HEK293 (cell line): ENCODE measurements at regions not wholly inside any gene's neighbourhood (a gene's known extent, or its start where the extent isn't known, plus 50 kb on each side); places are given as distances from the start of the nearest gene placed in this dataset.

ENCODE experiments used
- CTCF ChIA-PET: fragments of 350-600 bp; formaldehyde crosslinking; extraction: SDS; loops from one replicate; lab custom pipeline; 2021; ENCODE audit warnings: antibody characterized with exemption; lab: Yijun Ruan, JAX
- POLR2A ChIA-PET: fragments of 300-600 bp; formaldehyde crosslinking; extraction: SDS; loops from one replicate; lab custom pipeline; 2020; ENCODE audit warnings: antibody characterized with exemption, inconsistent platforms; lab: Yijun Ruan, JAX
- H3K27ac ChIP-seq: fragments of 200-500 bp; sonication (Bioruptor generic); 2 replicates; pipeline ENCODE4 v1.5.1; 2014; ENCODE audit warnings: low read depth, low read length, control low read depth, inconsistent platforms; ENCODE audit errors: extremely low read depth
- H3K36me3 ChIP-seq, 2 experiments: fragments of 200-500 bp in 1 of 2; sonication (Bioruptor generic) in 1 of 2; 1 replicate in 1 of 2; 2 replicates in 1 of 2; pipeline ENCODE4 v1.5.1; 2014 to 2017; ENCODE audit warnings: inconsistent platforms in 2 of 2, low read length in 2 of 2; ENCODE audit not compliant: control insufficient read depth in 2 of 2, insufficient read depth in 1 of 2
- H3K4me1 ChIP-seq: fragments of 200-500 bp; sonication (Bioruptor generic); 2 replicates; pipeline ENCODE4 v1.5.1; 2014; ENCODE audit warnings: mild to moderate bottlenecking, low read length, inconsistent platforms; ENCODE audit not compliant: control insufficient read depth, insufficient read depth
- H3K4me3 ChIP-seq: 2 replicates; pipeline ENCODE4 v1.5.1; 2011; ENCODE audit warnings: low read depth, mild to moderate bottlenecking, control low read depth, low read length, moderate library complexity
- H3K9me3 ChIP-seq: fragments of 200-500 bp; sonication (Bioruptor generic); 2 replicates; pipeline ENCODE4 v1.5.1; 2014; ENCODE audit warnings: low read depth, low read length, inconsistent platforms; ENCODE audit not compliant: control insufficient read depth, insufficient read depth
- IKZF3 ChIP-seq: fragments of 450-650 bp; IDR thresholded peaks from 2 replicates; pipeline ENCODE4 v1.5.0; 2018; ENCODE audit warnings: missing biosample characterization, mild to moderate bottlenecking, missing genetic modification characterization, moderate library complexity
- KLF16 ChIP-seq: fragments of 450-650 bp; formaldehyde crosslinking; IDR thresholded peaks from 2 replicates; pipeline ENCODE4 v1.5.1; 2017; ENCODE audit warnings: missing biosample characterization, missing genetic modification characterization
- MEIS1 ChIP-seq: sonication (generic); formaldehyde crosslinking; IDR thresholded peaks from 2 replicates; pipeline ENCODE4 v1.8.1; 2022; ENCODE audit warnings: missing genetic modification reagents, mild to moderate bottlenecking, borderline replicate concordance
- MZF1 ChIP-seq: fragments of 450-650 bp; formaldehyde crosslinking; IDR thresholded peaks from 2 replicates; pipeline ENCODE4 v1.5.1; 2017; ENCODE audit warnings: missing biosample characterization, missing genetic modification characterization, borderline replicate concordance
- PATZ1 ChIP-seq: fragments of 450-650 bp; formaldehyde crosslinking; IDR thresholded peaks from 2 replicates; pipeline ENCODE4 v1.5.1; 2016; ENCODE audit warnings: missing biosample characterization, missing genetic modification characterization
- PRDM1 ChIP-seq: fragments of 450-650 bp; formaldehyde crosslinking; IDR thresholded peaks from 2 replicates; pipeline ENCODE4; 2016; ENCODE audit warnings: missing biosample characterization, missing genetic modification characterization
- RBAK ChIP-seq: fragments of 450-650 bp; formaldehyde crosslinking; IDR thresholded peaks from 2 replicates; pipeline ENCODE4 v1.5.1; 2016; ENCODE audit warnings: missing biosample characterization, missing genetic modification characterization
- SCRT1 ChIP-seq: fragments of 450-650 bp; formaldehyde crosslinking; IDR thresholded peaks from 2 replicates; pipeline ENCODE4 v1.5.1; 2016; ENCODE audit warnings: missing biosample characterization, missing genetic modification characterization, borderline replicate concordance
- TRIM28 ChIP-seq: IDR thresholded peaks from 2 replicates; pipeline ENCODE4 v1.6.1; 2011; ENCODE audit warnings: low read length, control low read depth, borderline replicate concordance
- YY2 ChIP-seq: fragments of 450-650 bp; formaldehyde crosslinking; IDR thresholded peaks from 2 replicates; pipeline ENCODE4 v1.5.1; 2016; ENCODE audit warnings: missing biosample characterization, missing genetic modification characterization
- ZBTB17 ChIP-seq: fragments of 450-650 bp; formaldehyde crosslinking; IDR thresholded peaks from 2 replicates; pipeline ENCODE4 v1.5.1; 2016; ENCODE audit warnings: missing biosample characterization, missing genetic modification characterization
- ZBTB44 ChIP-seq: fragments of 450-650 bp; IDR thresholded peaks from 2 replicates; pipeline ENCODE4 v1.5.1; 2018; ENCODE audit warnings: missing biosample characterization, mild to moderate bottlenecking, missing genetic modification characterization
- ZBTB6 ChIP-seq: fragments of 450-650 bp; formaldehyde crosslinking; IDR thresholded peaks from 2 replicates; pipeline ENCODE4 v1.5.1; 2017; ENCODE audit warnings: missing biosample characterization, missing genetic modification characterization
- ZBTB7A ChIP-seq: fragments of 450-650 bp; formaldehyde crosslinking; IDR thresholded peaks from 2 replicates; pipeline ENCODE4 v1.5.1; 2016; ENCODE audit warnings: low read depth, missing biosample characterization, missing genetic modification characterization
- ZNF16 ChIP-seq: fragments of 450-650 bp; formaldehyde crosslinking; IDR thresholded peaks from 2 replicates; pipeline ENCODE4 v1.5.1; 2016; ENCODE audit warnings: low read depth, missing biosample characterization, missing genetic modification characterization
- ZNF169 ChIP-seq: fragments of 450-650 bp; formaldehyde crosslinking; IDR thresholded peaks from 2 replicates; pipeline ENCODE4 v1.5.1; 2016; ENCODE audit warnings: missing biosample characterization, missing genetic modification characterization
- ZNF174 ChIP-seq: fragments of 450-650 bp; formaldehyde crosslinking; IDR thresholded peaks from 2 replicates; pipeline ENCODE4 v1.5.0; 2017; ENCODE audit warnings: missing biosample characterization, mild to moderate bottlenecking, missing genetic modification characterization
- ZNF18 ChIP-seq: fragments of 450-650 bp; formaldehyde crosslinking; IDR thresholded peaks from 2 replicates; pipeline ENCODE4 v1.5.1; 2016; ENCODE audit warnings: missing biosample characterization, missing genetic modification characterization
- ZNF19 ChIP-seq: fragments of 450-650 bp; formaldehyde crosslinking; IDR thresholded peaks from 2 replicates; pipeline ENCODE4; 2016; ENCODE audit warnings: missing biosample characterization, missing genetic modification characterization, low read depth
- ZNF202 ChIP-seq: fragments of 450-650 bp; formaldehyde crosslinking; IDR thresholded peaks from 2 replicates; pipeline ENCODE4 v1.5.1; 2016; ENCODE audit warnings: missing biosample characterization, missing genetic modification characterization, borderline replicate concordance
- ZNF266 ChIP-seq: fragments of 450-650 bp; formaldehyde crosslinking; IDR thresholded peaks from 2 replicates; pipeline ENCODE4 v1.5.1; 2016; ENCODE audit warnings: missing biosample characterization, missing genetic modification characterization, low read depth
- ZNF274 ChIP-seq, 2 experiments: fragments of 200-500 bp in 1 of 2; fragments of 450-650 bp in 1 of 2; sonication (Bioruptor generic) in 1 of 2; formaldehyde crosslinking in 1 of 2; IDR thresholded peaks; 2 replicates each; pipeline versions ENCODE4 v1.5.1 to v1.6.1; 2014 to 2016; ENCODE audit warnings: borderline replicate concordance in 1 of 2, inconsistent platforms in 1 of 2, low read length in 1 of 2, missing biosample characterization in 1 of 2, missing genetic modification characterization in 1 of 2
- ZNF324 ChIP-seq: fragments of 450-650 bp; formaldehyde crosslinking; IDR thresholded peaks from 2 replicates; pipeline ENCODE4 v1.5.1; 2016; ENCODE audit warnings: missing biosample characterization, missing genetic modification characterization
- ZNF404 ChIP-seq: fragments of 450-650 bp; formaldehyde crosslinking; IDR thresholded peaks from 2 replicates; pipeline ENCODE4 v1.5.1; 2017; ENCODE audit warnings: missing biosample characterization, missing genetic modification characterization
- ZNF426 ChIP-seq: fragments of 450-650 bp; formaldehyde crosslinking; IDR thresholded peaks from 2 replicates; pipeline ENCODE4 v1.5.1; 2017; ENCODE audit warnings: missing biosample characterization, missing genetic modification characterization, mild to moderate bottlenecking, inconsistent platforms, moderate library complexity
- ZNF548 ChIP-seq: fragments of 450-650 bp; formaldehyde crosslinking; IDR thresholded peaks from 2 replicates; pipeline ENCODE4 v1.5.1; 2016; ENCODE audit warnings: missing biosample characterization, missing genetic modification characterization
- ZNF558 ChIP-seq: fragments of 450-650 bp; formaldehyde crosslinking; IDR thresholded peaks from 2 replicates; pipeline ENCODE4 v1.5.1; 2016; ENCODE audit warnings: missing biosample characterization, missing genetic modification characterization
- ZNF704 ChIP-seq: fragments of 450-650 bp; formaldehyde crosslinking; IDR thresholded peaks from 2 replicates; pipeline ENCODE4 v1.5.1; 2016; ENCODE audit warnings: missing biosample characterization, missing genetic modification characterization

GRCh38 chr13:111963031-111963430, 103.9 kb upstream of the SOX1 start:
- POLR2A ChIA-PET = no interaction called here
- H3K27ac ChIP-seq = no peak overlapping the region
- no peak for TF ChIP-seq ZNF169 (tag by site-specific recombination)
- TF ChIP-seq ZBTB17 (tag by site-specific recombination) = no peak
- no peak for TF ChIP-seq YY2 (tag by site-specific recombination)
- TF ChIP-seq ZNF558 (tag by site-specific recombination) = no peak
- no peak for TF ChIP-seq ZNF274 (IDR thresholded peaks at IDR 0.05; ENCODE audit: low read length)
- TF ChIP-seq ZNF274 (tag by site-specific recombination; IDR thresholded peaks at IDR 0.05; ENCODE audit: borderline replicate concordance) = no peak
- no peak for TF ChIP-seq ZNF426 (tag by site-specific recombination)
- TF ChIP-seq ZBTB6 = no peak
- TF ChIP-seq PATZ1 (tag by site-specific recombination) = no peak
- no peak for TF ChIP-seq KLF16 (tag by site-specific recombination)
- TF ChIP-seq TRIM28 = no peak
- no peak for TF ChIP-seq IKZF3 (tag by site-specific recombination)
- no peak for TF ChIP-seq ZNF174 (tag by site-specific recombination)
- H3K4me1 ChIP-seq = no peaks in the 10 kb centered on the region
- no peak overlapping the region for H3K4me3 ChIP-seq
- no peaks in the 10 kb centered on the region for H3K9me3 ChIP-seq
- CTCF ChIA-PET = no interaction called here
- no peaks in the 10 kb centered on the region for H3K36me3 ChIP-seq

- Histone ChIP-seq H3K4me1 (no peaks in the 10 kb centered on the region), H3K4me3 (no peak overlapping the region)
- POLR2A ChIA-PET = no interaction called here
- TF ChIP-seq ZNF266 (no peak), RBAK (tag by site-specific recombination) (no peak), ZNF18 (tag by site-specific recombination) (no peak), ZBTB44 (tag by site-specific recombination) (no peak), ZNF16 (no peak), ZNF704 (tag by site-specific recombination) (no peak), ZNF324 (tag by site-specific recombination) (no peak), MZF1 (tag by site-specific recombination) (no peak), ZNF404 (tag by site-specific recombination) (no peak), ZNF202 (tag by site-specific recombination) (no peak), ZNF19 (tag by site-specific recombination) (no peak), MEIS1 (CRISPR knock-in tag) (no peak), ZNF548 (tag by site-specific recombination) (no peak), ZBTB17 (tag by site-specific recombination) (no peak), PRDM1 (tag by site-specific recombination) (no peak), SCRT1 (no peak), ZBTB7A (tag by site-specific recombination) (no peak)
- TF ChIP-seq, all 188 proteins: peak for 0
- no peaks in the 10 kb centered on the region for H3K36me3 ChIP-seq
- H3K9me3 ChIP-seq = no peaks in the 10 kb centered on the region
- CTCF ChIA-PET = no interaction called here
- H3K27ac ChIP-seq = no peak overlapping the region
Observed at GRCh38 chr13:111964411-111965035, 102.4 kb upstream of the SOX1 start.
